ENCODE measurements at regions not wholly inside any gene's neighbourhood (a gene's known extent, or its start where the extent isn't known, plus 50 kb on each side); places are given as distances from the start of the nearest gene placed in this dataset.

- DNase-seq (ENCODE audit: low read depth): no peak
Measured at GRCh38 chr12:44961887-44962286, 85.8 kb upstream of the NELL2 start.

- DNase-seq (ENCODE audit: low read depth): no peak
Measured at GRCh38 chr12:44960856-44961255, 84.7 kb upstream of the NELL2 start.

GRCh38 chr12:44960423-44960822 lies 84.3 kb upstream of the NELL2 start:
- DNase-seq (ENCODE audit: low read depth): no peak

GRCh38 chr12:44947163-44947562 lies 71.0 kb upstream of the NELL2 start:
- DNase-seq (ENCODE audit: low read depth): no peak

GRCh38 chr12:44942714-44943113 lies 66.6 kb upstream of the NELL2 start:
- no peak for DNase-seq (ENCODE audit: low read depth)

GRCh38 chr12:44930972-44931600 lies 55.0 kb upstream of the NELL2 start:
- DNase-seq (ENCODE audit: low read depth): peak; percentile 64

GRCh38 chr12:44929236-44929885 lies 53.2 kb upstream of the NELL2 start:
- DNase-seq (ENCODE audit: low read depth): no peak
